GM18868 (cell line): ENCODE measurements at regions not wholly inside any gene's neighbourhood (a gene's known extent, or its start where the extent isn't known, plus 50 kb on each side); places are given as distances from the start of the nearest gene placed in this dataset.

ENCODE experiments used
- ATAC-seq: cut with Tn5 transposase; IDR thresholded peaks from one replicate; pipeline ENCODE4 v1.9.1; 2021; ENCODE audit warnings: mild to moderate bottlenecking, moderate library complexity; ENCODE audit not compliant: unreplicated experiment

DNA sequence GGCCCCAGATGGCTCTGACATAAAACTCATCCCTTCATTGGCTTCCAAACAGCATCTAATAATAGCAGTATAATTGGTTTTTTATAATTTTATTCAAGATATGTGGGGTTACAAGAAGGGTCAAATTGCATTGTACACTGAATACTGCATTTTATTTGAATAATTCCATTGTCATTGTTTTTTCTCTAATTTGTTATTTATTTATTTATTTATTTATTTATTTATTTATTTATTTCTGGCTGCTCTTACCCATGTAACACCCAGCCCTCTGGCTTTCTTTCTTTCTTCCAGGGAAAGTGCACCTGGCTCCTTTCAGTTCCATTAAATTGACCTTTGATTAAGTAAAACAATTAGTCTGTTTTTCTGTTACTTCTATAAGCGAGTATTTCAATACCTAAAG lies 210.1 kb downstream of the CDH9 start:
- ATAC-seq: no peak

GRCh38 chr5:26813235-26813634 lies 225.2 kb downstream of the CDH9 start:
- no peak for ATAC-seq

DNA sequence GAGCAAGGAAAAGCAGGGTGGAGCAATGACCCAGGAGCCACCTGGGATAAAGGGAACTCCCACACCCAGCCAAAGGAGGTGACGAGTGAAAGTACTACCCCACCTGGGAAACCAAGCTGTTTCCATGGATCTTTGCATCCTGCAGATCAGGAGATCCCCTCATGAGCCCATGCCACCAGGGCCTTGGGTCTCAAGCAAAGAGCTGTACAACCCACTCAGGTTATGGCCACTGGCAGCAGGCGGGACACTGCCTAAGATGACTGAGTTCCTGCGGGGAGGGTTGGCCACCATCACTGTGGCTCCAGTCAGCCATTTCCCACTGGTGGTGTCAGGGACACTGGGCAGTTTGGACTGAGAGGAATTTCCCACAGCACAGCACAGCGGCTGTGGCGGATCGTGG lies 225.7 kb downstream of the CDH9 start:
- no peak for ATAC-seq

DNA sequence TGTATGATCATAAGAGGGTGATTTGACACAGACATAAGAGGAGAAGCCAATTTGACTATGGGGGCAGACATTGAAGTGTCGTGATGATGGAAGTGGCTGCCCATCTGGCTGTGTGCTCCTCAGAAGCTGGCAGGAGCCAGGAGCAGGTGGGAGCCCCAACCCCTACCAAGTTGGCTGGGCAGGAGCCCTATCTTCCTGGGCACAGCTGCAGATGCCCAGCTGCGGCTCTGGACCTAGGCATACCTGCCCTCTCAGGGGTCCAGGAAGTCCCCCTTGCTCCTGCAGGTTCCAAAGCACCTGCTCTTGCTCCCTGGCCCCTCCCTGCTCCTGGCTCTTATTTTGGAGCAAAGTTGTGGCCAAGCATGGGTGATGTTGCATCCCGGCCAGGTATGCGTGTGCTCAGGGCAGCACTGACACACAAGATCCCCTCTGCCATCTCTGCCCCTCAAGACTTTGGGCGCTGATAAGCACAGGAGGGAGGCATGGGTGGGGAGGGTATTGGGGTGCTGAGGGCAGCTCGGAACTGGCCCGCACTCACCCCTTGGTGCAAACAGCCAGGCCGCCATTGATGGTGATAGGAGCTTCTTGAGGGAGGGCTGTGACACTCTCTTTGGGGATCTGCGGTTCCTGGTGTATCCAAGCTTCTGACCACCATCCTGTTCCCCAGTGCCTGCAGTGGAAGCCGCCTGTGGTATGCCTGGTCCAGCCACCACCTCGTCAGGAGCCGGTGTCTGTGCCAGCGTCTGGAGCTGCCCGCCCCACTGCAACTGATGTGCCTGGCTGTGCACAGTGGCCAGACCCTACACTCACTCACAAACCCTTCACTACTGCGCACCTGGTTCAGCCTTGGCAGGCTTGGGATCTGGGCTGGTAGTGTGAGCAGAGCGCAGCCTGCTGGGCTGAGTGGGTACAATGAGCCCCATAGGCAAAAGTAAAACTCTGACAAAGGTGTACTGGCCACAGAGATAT lies 230.9 kb downstream of the CDH9 start:
- no peak for ATAC-seq

DNA sequence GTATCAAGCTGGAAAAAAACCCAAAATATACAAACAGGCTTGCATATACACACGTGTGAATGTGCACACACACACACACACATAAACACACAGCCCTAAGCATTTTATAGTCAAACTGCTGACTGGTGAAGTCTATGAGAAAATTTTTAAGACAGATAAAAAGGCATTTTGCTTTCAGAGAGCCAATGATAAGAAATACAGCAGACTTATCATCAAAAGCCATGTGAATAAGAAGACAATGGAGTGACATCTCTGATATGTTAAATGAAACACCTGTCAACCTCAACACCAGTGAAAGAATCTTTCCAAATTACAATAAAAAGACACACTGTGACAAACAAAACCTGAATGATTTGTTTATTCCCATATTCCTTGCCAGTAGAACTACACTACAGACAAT lies 233.3 kb downstream of the CDH9 start:
- no peak for ATAC-seq

GRCh38 chr5:26802944-26803343 lies 235.4 kb downstream of the CDH9 start:
- ATAC-seq: no peak

GRCh38 chr5:26791433-26791832 lies 247.0 kb downstream of the CDH9 start:
- no peak for ATAC-seq

DNA sequence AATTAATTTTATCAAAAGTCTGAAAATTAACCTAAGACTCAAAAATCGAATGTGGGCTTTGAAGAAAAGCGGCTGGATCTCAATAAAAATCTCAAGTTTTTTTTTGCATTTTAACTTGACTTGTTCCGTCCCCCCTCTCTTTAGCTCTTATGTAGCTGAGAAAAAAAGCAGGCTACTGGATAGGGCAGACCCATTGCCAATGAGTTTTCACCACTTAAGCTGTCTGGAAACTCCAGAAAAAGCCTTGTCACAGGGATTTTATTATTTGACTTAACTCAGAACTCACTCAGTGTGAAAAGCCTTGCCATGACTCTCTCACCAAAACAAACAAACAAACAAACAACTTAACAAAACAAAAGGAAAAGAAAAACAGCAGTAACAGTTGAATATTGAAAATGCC lies 247.4 kb downstream of the CDH9 start:
- ATAC-seq: no peak

- ATAC-seq: no peak
Measured at GRCh38 chr5:26763215-26763614, 275.2 kb downstream of the CDH9 start.

- ATAC-seq: no peak
Measured at GRCh38 chr5:26761446-26761845, 276.9 kb downstream of the CDH9 start.

DNA sequence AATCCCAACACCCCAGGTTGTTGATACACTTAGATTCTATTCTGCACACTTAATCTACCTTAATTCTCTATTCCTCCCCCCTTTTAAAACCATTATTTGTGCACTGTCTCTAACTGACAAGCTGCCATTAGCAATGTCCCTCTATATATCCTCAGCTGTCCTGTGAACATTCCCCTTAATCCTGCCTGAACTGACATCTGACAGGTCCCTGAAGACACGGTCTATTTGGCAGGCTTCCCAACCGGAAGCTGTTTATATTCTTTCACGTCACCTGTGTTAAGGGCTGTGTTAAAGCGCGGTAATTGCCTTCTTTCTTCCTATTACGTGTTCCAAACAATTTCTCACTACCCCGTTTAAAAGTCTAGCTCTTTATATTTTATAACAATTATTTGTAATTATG lies 277.3 kb downstream of the CDH9 start:
- no peak for ATAC-seq

DNA sequence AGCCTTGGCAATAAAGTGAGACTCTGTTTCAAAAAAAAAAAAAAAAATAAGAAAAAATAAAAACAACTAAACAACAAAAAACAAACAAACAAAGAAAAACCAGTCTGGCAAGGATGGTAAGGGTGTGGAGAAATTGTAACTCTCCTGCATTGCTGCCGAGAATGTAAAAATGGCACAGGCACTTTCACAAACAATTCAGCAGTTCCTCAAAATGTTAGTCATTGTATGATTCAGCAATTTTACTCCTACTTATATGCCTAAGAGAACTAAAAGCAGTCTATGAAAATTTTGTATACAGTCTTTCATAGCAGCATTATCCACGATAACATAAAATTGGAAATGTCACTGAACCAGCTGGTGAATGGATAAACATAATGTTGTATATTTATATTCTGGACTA lies 280.4 kb downstream of the CDH9 start:
- ATAC-seq: no peak

GRCh38 chr5:26749829-26750228 lies 288.6 kb downstream of the CDH9 start:
- no peak for ATAC-seq

DNA sequence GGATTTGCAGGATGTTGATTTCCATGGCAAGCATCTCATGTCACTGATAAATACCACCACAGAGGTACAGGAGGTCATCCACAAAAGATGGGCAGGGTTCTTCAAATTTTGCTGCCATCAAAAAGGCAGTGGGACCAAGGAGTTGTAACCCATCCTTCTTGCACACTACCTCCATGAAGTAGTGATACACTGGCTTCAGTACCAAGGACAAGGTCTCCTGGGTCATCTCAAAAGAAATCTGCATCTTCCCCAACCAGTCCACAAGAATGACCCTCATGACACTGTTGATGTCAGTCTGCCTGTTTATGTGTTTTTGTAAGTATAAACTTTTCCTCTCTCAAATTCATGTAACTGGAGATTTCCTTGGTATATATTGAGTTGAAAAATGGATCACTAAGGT lies 298.2 kb downstream of the CDH9 start:
- no peak for ATAC-seq

GRCh38 chr5:26737348-26738265 lies 300.8 kb downstream of the CDH9 start:
- ATAC-seq: no peak

DNA sequence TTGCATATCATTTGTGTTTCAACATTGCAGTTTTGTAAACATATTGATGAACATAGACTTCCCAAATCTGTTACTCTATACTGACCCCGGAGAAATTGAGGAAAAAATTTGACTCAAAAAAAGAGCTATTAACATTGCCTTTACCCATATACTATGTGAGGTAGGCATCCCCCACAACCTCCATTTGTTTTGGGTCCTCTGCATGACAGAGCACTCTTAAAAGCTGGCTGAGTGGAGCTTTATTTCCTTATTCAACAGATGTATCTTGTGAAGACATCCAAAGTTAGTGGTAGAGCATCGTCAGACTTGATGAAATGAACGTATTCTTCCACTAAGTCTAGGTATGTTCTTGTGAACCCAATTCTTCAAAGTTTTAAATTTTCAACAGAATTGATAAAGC lies 310.5 kb downstream of the CDH9 start:
- ATAC-seq: no peak

- no peak for ATAC-seq
Measured at GRCh38 chr5:26719803-26720202, 318.6 kb downstream of the CDH9 start.

DNA sequence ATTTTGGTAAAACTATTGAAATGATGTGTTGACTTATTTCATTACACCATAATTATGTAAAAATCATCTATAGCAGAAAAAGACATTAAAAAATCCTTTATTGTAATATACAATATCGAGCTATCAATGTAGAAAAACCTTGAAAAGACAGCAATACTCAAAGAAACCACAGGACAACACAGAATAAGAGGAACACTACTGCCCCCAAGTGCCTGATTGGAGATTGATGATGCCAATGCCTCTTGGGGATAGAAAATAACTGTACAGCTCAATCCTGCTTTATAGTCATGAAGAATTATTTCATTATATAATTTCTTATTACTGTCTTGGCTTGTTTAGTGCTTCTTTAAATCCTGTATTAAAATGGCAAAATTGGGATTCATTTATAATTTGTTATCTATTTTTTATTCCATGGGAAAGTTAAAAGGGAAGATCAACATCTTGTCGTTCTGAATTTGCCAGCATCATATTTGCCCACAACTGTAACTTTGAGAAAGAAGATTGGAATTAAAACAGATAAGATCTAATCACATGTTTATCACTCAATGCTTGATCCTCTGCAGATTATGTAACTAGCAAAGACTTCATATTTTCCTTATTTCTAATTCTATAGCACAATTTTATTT lies 337.5 kb downstream of the CDH9 start:
- peak; percentile 93 for ATAC-seq

DNA sequence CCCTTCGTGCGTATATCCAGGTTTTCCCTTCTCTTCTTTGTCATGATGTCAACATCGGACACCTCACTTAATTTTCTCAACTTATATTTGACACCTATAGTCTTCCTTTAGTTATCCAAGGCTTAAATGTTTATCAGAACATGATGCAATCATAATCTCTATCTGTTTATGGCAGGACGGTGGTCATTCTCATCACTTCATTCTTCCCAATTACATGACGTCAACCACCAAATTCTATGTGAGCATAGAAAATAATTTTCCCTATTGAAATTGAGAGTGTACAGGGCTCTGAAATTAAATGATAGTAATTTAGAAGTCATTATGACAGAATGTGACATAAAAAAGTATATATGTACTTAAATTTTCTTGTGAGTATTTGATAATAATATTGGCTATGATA lies 345.4 kb downstream of the CDH9 start:
- no peak for ATAC-seq

DNA sequence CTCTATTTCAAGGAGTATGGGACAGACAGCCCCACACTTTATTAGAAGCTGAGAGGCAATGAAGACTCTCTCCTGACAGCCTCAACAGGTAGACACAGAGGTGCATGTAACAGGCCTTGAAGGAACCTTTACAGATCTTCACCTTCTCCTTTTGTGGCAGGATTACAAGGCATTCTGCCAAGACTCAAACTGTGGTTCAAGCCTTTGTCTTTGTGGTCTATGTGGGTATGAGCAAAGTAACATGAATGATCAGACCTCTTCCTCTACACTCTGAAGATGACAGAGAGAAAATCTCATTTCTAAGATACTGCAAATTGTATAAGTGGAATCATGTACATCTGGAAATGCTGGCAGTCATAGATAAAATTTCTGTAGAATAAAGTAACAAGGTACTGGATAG lies 346.9 kb downstream of the CDH9 start:
- no peak for ATAC-seq

DNA sequence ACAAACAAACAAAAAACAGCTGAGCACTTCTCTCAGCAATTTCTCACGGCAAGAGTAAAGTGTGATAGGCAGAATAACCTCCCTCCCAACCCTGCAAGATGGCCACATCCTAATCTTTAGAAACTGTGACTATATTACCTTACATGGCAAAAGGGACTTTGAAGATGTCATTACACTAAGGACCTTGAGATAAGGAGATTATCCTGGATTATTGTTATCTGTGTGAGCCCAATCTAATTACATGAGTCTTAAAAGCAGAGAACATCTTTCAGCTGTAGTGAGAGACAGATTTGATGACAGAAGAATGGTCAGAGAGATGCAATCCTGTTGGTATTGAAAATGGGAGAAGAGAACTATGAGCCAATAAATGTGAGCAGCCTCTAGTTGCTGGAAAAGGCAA lies 347.9 kb downstream of the CDH9 start:
- ATAC-seq: no peak
